Activated CD8-positive, alpha-beta memory T cell treated with anti-CD3 and anti-CD28 coated beads, Interleukin-2, amount 50 U/mL, for 1 hour (primary cell): ENCODE measurements at regions not wholly inside any gene's neighbourhood (a gene's known extent, or its start where the extent isn't known, plus 50 kb on each side); places are given as distances from the start of the nearest gene placed in this dataset.
A peak's percentile ranks its signal among the peaks of the same experiment; 100 is the strongest.
"Not testable (repeated sequence)": the region's sequence is repeated elsewhere in the genome, so short reads cannot be mapped to it uniquely, and the experiment has no call there.

Source experiments
- DNase-seq: peaks from one replicate; pipeline ENCODE4 v3.0.0-alpha.2; 2020; ENCODE audit errors: extremely low read depth

DNA sequence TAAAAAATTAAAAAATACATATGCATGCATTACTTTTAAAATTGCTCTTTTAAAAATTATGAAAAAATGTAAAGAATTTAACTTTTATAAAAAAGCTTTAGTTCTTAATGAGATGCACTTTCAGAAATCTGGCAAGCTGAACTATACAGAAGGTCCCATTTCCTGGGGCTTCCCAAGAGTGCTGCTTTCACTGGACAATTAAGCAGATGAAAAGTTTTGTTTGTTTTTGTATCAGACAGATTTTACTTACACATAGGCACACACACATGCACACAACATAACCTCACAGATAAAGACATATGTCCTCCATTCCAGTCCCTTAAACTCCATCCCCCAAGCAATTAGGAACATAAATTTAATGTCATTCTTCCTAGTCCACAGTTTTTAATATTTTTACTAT, 402.3 kb upstream of the ASIC2 start:
- DNase-seq, result no peak

DNA sequence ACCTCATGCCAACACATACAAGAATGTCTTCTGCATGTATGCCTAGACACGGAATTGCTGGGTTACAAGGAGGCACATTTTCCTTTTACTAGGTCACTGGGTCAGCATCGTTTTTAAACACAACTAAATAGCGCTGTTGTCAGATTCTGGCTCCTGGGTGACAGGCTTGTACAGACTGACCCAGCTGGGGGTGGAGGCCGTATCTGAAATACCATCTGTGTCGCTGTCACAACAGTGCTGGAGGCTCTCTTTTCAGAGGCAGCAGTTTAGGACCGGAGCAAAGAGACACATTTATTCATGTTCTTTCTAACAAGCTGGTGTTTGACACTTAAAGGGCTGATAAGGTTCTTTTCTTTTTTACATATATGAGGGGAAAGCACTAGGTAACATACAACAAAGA, 403.0 kb upstream of the ASIC2 start:
- no peak for DNase-seq

DNA sequence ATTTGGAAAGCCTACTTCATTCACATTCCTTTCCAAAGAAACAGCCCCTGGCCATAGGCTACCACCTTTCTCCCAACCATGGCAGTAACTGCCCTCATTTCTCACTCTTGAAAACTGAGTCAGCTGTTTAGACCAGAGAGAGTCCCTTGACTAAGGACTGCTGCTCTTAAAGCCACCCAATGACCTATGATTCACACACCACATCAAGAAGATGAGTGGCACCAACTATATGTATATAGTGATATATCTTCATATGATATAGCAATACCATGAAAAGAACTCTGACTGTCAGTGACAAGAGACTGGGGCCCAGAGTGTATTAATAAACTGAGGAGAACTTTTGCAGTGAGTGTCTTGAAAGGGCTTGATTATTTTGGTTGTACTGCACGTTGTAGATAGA, 404.5 kb upstream of the ASIC2 start:
- no peak for DNase-seq

DNA sequence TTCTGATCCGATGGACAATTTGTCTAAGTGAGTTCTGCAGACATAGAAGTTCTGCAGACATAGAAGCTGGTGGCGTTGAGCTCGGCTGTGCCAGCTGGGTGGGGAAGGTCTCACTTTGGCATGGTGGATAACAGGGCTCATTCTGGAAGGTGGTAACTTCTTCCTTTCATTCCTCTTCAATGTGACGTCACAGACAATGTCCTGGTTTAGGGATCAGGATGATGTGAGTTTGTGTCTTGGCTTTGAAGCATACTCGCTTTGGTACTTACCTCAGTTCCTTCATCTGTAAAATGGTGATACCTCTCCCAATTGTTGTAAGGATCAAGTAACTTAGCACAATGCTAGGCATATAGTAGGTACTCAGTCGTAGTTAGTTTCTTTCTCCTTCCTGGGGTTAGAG, 408.8 kb upstream of the ASIC2 start:
- no peak for DNase-seq

DNA sequence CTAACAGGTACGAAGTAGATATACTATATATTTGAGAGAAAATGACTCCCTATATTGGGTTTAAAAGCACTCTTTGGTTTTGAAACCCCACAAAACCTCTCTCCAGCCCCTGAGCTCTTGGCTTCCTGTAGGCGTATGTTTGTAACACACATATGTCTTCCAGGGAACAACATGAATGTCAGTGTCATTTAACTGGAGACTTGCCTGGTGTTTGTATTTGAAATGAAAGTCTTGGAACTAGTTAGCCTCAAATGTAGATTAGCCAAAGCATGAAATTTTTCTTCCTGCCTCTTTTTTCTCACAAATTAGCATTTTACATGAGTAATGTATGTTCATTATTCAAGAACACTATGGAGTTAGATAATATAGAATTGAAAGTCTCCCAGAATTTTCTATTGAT, 411.8 kb upstream of the ASIC2 start:
- no peak for DNase-seq

DNA sequence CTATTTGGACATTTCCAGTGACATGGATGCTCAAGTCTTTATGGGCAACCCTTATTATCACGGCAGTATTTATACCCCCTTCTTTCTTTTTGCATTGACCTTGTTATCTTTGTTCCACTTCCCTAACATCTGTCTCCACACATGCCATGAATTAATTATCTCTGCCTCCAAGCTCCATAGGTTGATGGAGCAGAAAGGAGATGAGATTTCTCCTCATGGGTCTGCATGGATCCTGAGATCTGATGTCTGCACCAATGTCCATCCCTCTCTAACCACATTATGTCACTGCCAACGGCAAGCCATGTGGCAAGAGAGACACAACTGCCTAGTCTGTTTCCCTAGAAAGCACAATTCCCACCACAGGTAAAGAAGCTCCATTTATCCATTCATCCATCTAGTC, 416.8 kb upstream of the ASIC2 start:
- DNase-seq, result no peak

DNA sequence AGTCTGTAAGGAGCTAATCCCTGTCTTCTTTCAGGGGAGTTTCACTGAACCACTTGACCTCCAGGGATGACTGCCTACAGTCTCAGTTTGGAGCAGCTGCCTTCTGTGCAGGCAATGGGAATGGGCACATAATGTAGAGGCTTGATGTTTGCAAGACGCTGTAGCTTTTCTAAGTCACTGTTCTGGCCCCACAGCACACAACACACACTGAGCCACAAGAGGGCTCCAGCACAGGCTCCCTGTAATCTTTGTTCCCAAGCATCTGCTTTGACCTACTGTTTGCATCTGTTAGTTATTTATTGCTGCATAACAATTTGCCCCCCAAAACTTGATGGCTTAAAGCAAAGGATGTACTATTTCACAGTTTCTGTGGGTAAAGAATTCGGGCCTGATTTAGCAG, 419.0 kb upstream of the ASIC2 start:
- no peak for DNase-seq

DNA sequence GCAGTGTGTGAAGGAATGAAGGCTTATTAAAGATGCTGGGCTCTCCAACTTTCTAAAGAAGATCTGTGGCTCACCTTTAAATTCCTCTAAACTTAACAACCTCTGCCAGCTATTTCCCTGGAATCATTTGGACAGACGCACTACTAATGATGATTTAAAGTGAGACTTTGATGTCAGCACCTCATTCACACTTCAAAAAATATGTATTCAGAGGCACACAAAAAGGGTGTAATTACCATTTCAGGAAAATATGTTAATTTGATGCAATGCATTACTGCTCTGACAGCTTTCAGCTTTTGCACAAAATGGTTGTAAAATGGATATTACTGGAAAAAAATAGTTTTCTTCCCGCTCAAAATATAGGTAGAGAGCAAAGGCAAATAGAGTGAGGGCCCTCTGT, 423.9 kb upstream of the ASIC2 start:
- DNase-seq, result no peak

DNA sequence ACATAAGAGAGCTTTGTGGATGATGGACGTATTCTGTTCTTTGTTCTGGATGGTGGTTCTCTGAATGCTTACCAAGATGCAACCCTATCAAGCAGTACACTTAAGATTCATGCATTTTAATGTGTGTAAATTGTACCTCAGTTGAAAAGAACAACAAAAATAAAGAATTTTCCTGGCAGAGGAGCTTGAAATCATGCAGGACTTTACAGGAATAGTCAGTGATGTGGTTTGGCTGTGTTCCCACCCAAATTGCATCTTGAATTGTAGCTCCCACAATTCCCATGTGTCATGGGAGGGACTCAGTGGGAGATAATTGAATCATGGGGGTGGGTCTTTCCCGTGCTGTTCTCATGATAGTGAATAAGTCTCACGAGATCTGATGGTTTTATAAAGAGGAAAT, 430.6 kb upstream of the ASIC2 start:
- not testable (repeated sequence) for DNase-seq

DNA sequence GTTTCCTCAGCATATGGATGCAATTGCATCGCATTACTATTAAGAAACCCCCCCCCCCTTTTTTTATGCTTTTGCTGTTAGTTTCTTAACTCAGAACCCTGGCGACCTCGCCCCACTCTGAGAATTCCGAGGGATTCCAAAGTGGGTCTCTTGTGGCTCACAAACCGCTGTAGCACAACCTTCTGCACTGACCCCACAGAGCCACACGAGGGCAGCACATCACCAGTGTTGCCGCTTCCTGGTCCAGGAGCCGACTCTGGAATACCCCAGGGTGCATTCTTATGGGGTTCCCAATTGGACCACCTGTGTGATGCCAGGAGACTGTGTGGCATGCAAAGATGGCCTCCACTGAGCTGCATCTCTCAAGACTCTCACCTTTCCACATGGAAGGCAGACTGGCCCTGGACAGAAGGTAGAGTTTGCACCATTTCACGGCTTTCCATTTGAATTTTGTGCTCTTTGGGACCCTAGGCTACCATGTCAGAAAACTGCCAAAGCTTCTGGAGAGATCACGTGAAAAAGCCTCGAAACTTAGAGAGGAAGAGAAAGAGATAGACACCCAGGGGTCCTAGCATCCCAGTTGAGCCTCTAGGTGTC, 432.7 kb upstream of the ASIC2 start:
- DNase-seq, result no peak

DNA sequence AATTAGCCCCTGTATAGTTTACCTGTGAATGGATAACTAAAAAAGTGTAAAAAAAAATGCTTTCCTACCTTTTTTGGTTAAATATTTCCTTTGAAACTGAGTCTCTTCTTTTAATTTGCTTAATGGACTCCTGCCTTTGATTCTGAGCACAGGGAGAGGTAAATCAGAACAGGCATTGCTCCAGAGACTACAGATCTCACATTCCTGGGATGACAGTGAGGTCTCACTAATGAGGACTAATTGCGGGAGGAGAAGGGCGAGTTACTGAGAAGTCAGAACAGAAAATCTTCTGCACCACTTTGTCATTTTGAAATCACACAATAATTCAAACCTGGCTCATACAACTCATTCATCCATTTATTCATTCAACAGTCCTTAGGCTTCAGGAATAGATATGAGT, 437.0 kb upstream of the ASIC2 start:
- DNase-seq, result no peak

DNA sequence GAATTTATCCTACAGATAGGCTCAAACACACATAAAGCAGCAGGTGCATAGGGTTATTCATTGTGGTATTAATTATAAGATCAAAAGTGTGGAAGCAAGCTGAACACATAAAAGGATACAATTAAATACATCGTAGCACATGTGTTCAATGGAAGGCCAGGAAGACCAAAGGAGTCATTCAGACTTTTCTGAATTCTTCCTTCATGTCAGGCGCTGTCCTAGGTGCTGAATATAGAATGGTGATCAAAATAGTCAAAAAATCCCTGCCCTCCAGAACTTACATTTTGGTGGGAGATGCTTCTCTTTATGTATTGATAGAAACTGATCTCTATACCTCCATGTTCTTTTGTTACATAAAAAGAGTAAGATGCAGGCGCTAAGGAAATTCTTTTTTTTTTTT, 439.0 kb upstream of the ASIC2 start:
- no peak for DNase-seq

DNA sequence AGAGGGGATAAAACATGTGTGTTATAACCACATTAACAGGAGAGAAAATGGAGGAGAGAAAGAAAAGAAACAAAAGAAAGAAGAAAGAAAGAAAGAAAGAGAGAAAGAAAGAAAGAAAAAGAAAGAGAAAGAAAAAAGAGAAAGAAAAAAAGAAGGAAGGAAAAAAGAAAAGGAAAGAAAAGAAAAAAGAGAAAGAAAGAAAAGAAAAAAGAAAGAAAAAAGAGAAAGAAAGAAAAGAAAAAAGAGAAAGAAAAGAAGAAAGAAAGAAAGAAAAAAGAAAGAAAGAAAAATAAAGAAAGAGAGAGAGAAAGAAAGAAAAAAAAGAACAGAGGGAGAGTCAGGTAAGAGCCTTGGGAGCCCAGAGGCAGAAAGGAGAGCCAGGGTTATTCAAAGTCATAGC, 446.6 kb upstream of the ASIC2 start:
- no peak for DNase-seq

DNA sequence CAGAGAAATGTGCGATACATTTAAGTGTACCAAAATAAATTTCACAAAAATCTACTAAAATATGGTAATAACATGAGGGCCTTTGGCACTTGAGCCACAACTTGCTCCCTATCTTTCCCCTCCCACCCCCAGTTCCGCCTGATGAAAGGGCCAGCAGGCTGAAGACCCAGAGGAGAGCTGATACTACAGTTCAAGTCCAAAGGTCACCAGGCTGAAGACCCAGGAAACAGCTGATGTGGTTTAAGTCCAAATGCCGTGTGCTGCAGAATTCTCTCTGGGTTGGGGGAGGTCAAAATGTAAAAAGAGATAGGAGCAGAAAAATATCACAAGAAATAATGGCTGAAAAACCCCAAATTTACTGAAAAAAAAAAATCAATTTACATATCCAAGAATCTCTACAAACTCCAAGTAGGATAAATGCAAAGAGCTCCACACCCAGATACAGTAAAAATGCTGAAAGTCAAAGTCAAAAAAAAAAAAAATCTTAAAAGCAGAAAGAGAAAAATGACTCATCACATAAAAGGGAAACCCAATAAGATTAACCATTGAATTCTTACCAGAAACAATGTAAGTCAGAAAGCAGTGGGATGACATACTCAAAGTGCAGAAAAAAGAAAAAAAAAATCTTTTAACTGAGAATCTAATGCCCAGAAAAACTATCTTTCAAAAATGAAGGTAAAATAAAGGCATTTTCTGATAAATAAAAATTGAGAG, 452.1 kb upstream of the ASIC2 start:
- DNase-seq, result no peak

DNA sequence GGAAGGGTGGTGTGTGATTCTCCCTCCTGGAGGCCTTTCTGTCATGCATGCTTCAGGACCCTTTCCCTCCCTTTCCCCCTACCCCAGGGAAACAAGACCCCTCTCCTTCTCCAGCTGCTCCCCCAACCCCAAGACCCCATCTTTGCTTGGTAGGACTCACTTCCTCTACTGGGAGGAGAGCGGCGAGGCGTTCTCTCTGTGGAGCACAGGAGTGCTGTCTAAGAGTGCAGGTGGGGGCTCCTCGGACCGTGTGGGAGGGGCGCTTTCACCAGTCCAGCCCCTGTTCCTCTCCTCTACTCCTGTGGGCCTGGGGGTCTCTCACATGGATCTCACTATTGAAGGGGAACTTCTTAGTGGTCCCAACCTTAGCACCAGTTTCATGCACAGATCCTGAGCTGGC, 456.1 kb upstream of the ASIC2 start:
- DNase-seq, result no peak

DNA sequence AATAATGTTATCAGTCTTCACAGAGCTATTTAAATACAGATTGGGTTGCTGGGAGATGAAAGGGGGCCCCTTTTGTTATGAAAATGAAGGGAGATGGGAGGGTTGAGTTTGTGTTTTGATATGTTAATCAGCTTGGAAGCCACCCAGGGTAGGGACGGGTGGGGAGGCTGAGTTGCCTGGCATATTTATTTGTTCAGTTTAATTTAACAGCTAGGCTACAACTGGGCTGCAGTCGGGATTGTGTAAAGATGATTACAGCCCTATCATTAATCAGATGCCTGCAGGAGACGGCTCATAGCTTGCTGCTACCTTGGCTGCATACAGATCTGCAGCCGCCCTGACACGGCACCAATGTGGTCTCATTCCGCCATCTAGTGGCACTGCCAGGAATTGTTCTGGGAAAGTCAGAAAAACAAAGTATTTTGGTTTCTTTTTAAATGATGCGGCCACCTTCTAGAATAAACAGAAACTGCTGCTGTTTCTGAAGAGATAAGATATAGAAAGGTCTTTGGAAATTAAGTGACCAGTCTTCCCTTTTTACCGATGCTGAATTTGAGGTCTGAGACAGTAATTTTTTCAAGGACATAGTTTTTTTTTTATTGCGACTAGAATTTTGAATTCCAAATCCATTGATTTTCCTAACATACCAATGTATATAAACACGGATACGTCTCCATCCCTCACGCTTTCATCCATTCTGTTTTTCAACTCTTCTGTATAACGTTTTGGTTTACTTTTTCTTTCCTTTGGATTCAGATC, 458.0 kb upstream of the ASIC2 start:
- DNase-seq, result peak; percentile 4

DNA sequence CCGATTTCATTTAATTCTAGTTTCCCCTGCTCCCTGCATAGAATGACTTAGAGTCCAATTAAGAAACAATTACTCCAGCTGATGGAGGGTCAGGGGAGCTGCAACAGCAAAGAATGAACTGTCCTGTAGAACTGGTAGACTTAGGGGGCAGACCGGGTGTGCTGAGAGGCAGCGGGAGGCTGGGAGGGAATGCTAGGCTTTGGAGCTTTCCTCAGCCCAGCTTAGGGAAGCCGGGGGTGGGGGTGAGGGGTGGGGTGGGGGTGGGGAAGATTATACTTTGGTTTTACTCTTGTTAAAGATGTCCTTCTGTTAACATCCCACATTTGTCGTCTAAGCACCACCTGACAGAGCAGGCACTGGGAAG, 458.6 kb upstream of the ASIC2 start:
- DNase-seq, result no peak

DNA sequence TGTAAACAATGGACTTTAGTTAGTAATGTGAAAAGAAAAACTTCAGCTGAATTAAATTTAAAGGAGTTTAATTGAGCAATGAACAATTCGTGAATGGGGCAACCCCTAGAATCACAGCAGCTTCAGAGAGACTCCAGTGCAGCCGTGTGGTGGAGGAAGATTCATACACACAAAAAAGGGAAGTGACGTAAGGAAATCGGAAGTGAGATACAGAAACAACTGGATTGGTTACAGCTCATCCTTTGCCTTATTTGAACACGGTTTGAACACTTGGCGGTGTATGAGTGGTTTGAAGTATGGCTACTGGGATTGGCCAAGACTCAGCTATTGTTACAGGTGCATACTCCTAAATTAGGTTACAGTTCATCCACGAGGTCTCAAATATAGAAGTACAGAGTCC, 460.4 kb upstream of the ASIC2 start:
- no peak for DNase-seq

DNA sequence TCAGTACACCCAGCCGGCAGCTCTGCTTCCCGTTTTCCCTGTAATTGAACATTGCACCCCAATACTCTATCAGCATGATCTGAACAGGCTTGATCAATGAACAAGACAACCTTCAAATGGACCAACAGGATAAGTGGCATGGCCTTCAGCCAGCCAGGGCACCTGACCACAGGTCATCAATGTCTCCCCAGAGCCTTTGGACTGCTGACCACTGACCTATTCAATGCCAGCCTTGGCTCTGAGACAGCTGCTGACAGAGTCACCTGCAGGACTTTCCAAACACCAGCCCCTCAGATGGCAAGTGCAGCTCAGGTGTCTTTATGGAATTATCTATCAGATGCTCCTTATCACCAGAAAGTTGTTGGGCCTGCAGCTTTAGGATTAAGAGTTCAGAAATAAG, 462.9 kb upstream of the ASIC2 start:
- no peak for DNase-seq

DNA sequence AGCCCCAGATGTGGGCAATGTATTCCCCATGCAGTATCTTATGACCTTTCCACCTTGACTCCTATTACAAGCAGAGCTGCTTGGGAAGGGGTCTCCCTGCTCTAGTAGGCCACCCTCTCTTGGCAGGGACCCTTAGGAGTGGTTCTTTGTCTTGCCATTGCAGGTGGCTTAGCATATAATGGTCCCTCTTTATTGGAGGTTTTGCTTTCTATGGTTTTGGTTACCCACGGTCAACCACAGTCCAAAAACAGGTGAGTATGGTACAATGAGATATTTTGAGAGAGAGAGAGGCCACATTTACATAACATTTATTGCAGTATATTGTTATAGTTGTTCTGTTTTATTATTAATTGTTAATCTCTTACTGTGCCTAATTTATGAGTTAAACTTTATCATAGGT, 472.8 kb upstream of the ASIC2 start:
- no peak for DNase-seq

DNA sequence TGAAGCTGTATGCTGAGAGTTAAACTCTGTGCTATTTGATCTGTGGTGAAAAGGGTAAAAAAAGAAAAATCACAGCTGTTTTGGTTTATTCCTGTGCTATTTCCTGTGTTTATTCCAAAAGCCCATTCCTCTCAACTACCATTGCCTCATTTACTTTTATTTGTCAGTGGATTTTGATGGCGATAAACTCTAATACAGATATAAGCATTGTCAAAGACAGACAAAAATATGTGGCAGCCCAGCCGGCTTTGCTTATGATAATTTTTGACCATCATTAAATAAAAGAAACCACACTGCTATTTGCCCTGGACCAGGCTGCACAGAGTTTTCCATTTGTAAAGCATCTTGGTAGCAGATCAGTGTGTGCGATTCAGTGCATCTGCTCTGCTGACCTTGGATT, 473.6 kb upstream of the ASIC2 start:
- no peak for DNase-seq

DNA sequence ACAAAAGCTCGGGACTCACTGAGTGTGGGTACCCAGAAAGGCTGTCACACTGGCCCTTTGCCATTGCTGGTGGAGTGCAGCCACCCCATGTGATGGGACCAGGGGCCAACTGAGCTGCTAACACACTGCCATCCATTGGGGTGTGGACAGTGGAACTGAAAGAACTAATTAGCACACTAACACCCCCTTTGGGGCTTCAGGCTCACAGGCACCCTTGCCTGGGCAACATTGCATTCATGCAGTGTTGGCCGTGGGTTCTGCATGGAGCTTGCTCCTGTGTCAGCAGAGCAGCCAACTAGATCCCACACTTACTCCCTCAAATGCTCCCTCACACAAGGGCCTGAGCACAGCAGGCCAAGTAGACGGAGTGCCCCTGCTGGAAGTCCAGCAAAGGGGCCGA, 476.0 kb upstream of the ASIC2 start:
- no peak for DNase-seq

DNA sequence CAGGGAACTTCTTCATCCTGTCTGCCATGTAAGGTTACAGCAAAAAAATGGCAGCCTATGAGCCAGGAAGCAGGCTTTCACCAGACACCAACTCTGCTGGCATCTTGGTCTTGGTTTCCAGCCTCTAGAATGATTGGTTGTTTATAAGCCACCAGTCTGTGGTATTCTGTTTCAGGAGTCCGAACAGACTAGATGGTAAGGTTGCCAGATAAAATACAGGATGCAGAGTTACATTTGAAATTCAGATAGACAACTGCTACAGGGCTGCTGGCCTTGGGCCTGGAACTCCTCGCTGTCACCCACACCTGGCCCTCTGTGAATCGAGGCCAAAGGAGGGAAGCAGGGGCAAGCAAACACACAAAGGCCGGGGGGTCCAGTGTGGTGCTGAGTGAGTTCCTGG, 478.8 kb upstream of the CCL2 start:
- DNase-seq, result no peak
